ENCODE measurements at regions not wholly inside any gene's neighbourhood (a gene's known extent, or its start where the extent isn't known, plus 50 kb on each side); places are given as distances from the start of the nearest gene placed in this dataset.

DNA sequence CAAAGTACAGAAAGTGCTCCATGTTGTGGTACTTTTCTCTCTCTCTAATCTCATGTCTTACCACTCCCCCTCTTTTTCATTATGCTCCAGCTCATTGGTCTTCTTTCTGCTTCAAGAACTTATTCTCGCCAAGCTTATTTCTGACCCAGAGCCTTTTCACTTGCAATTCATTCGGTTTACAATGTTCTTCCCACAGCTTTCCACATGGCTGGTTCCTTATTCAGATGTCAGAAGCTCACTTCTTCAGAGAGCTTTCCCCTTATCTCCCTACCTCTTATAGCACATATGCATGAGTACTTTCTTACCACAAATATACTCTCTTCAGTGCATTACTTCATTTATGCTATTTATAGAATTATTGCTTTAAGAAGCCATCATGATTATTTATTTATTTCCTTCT is 338.8 kb upstream of the ATP10B start:
- no peak for ATAC-seq (ENCODE audit: low FRiP score)
- TF ChIP-seq, protein P1, sequence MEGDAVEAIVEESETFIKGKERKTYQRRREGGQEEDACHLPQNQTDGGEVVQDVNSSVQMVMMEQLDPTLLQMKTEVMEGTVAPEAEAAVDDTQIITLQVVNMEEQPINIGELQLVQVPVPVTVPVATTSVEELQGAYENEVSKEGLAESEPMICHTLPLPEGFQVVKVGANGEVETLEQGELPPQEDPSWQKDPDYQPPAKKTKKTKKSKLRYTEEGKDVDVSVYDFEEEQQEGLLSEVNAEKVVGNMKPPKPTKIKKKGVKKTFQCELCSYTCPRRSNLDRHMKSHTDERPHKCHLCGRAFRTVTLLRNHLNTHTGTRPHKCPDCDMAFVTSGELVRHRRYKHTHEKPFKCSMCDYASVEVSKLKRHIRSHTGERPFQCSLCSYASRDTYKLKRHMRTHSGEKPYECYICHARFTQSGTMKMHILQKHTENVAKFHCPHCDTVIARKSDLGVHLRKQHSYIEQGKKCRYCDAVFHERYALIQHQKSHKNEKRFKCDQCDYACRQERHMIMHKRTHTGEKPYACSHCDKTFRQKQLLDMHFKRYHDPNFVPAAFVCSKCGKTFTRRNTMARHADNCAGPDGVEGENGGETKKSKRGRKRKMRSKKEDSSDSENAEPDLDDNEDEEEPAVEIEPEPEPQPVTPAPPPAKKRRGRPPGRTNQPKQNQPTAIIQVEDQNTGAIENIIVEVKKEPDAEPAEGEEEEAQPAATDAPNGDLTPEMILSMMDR (IDR thresholded peaks at IDR 0.05), result no peak
- no peak for DNase-seq (ENCODE audit: low spot score)

DNA sequence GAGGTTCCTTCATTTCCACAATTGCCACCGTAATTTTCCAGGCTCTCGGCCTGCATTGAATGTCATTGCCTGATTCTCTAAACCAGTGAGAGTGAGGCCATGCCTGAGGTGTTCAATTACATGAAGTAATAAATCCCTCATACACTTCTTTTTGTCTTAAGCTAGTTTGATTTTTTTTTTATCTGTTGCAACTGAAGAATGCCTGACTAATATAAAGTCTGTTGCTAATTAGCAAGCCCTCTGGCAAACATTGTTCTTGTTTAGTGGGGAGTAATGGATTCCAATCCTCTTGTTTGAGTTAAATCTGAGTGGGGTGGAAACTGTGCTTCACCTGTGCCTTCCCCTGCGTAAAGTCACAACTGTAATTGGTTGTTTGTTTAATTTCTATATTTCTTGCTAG is 338.1 kb upstream of the ATP10B start:
- TF ChIP-seq, protein P1 (IDR thresholded peaks at IDR 0.05), result no peak
- ATAC-seq (ENCODE audit: low FRiP score) (no peak), DNase-seq (ENCODE audit: low spot score) (no peak)

DNA sequence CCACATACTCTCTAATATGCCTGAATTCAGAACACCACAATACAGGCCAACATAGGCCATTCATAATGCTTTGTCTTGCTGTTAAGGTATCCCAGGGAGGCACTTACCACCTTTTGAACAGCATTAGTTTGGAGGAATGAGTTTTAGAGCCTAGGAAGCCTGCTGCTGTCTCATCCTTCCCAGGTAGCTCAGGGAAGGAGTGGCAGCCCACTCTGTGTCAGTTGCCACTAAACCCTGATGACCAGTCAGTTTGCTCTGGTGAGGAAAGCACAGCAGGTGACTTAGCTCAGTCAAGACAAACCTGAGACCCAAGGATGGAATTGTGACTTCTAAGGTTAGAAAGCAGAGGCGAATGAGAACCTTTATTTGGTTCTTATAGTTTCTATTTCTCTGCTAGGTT is 337.4 kb upstream of the ATP10B start:
- DNase-seq (ENCODE audit: low spot score) (no peak), ATAC-seq (ENCODE audit: low FRiP score) (no peak)
- TF ChIP-seq, protein P1 (IDR thresholded peaks at IDR 0.05), result no peak

DNA sequence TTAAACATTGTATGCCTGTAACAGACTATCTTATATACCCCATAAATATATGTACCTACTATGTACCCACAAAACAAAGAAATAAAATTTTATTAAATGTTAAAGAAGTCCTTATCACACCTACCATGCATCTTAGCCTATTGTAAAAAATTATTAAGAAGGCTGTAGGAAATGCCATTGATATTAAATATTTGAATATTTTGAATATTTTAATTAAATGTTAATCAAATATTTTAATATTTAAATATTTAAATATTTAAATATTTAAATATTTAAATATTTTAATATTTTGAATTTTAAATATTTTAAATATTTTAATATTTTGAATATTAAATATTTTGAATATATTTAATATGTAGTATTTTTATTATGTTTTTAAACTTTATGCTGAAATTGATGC is 331.5 kb upstream of the ATP10B start:
- TF ChIP-seq, protein P1 (IDR thresholded peaks at IDR 0.05), result no peak
- ATAC-seq (ENCODE audit: low FRiP score), result no peak
- DNase-seq (ENCODE audit: low spot score), result no peak

DNA sequence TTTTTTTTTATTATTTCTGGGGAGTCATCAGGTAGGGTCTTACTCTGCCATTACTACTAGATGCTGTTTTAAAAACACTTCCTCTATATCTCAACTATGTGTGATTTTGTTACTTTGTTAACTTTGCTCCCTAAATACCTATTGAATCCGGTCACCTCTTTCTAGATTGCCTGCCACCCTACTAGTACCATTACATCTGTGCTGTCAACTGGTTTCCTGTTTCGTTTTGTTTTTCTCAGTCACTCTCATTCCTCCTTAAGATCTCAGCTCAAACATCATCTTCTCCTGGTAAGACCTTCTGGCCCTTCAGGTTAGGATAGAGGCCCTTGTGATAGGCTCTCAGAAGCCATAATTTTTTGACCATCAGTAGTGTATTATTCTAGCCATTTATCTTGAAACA is 324.2 kb upstream of the ATP10B start:
- no peak for DNase-seq (ENCODE audit: low spot score)
- TF ChIP-seq, protein P1 (IDR thresholded peaks at IDR 0.05), result no peak
- ATAC-seq (ENCODE audit: low FRiP score), result no peak

DNA sequence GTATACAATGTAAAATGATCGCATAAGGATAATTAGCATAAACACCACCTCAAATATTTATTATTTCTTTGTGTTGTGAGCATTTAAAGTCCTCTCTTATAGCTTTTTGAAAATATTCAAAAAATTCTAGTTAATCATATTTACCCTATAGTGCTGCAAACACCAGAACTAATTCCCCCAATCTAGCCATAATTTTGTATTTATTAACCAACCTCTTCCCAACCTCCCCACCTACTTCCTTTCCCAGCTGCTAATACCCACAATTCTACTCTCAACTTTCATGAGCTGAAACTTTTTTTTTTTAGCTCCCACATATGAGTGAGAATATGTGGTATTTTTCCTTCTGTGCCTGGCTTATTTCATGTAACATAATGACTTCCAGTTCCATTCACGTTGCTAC is 317.8 kb upstream of the ATP10B start:
- DNase-seq (ENCODE audit: low spot score) (no peak), ATAC-seq (ENCODE audit: low FRiP score) (no peak)
- TF ChIP-seq, protein P1 (IDR thresholded peaks at IDR 0.05), result no peak

DNA sequence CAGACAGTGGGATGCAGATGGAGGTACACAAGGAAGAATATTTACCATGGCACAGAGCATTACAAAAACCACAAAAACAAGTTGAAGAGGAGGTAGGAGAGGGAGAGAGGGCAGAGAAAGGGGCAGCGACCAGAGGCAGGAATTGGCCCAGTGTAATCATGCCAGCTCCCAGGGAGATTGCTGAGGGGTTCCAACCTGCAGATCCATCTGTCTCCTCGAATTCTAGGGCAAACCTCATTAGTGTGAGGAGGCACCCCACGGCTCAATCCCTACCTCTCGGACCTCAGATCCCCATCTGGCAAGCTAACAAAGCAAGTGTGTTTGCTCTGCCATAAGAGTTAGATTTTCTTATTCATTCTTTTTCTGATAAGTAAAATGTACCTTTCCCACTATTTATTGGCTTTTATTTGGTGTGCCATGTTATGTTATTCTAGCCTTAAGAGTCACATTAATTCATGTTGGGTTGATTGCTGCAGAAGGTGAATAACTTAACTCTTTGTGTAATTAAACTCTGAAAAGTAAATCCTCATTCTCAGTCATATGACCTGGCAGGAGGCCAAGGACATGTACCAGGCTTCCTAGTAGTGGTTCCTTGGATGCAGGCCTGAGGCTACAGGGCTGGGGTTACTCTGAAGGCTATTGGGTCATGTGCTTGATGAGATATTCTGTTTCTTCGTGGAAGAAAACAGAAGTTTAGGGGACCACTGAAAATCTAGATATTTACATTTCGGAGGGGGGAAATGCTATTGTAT is 315.2 kb upstream of the ATP10B start:
- DNase-seq (ENCODE audit: low spot score), result no peak
- TF ChIP-seq, protein P1 (IDR thresholded peaks at IDR 0.05), result no peak
- no peak for ATAC-seq (ENCODE audit: low FRiP score)
